Panc1 (cell line): ENCODE measurements at regions not wholly inside any gene's neighbourhood (a gene's known extent, or its start where the extent isn't known, plus 50 kb on each side); places are given as distances from the start of the nearest gene placed in this dataset.

Source experiments
- ATAC-seq: fragments of 200-7000 bp; cut with Tn5 transposase; 2 replicates; pipeline ENCODE4 v1.9.1; 2020; ENCODE audit warnings: mild to moderate bottlenecking, moderate library complexity
- BruUV-seq: library from RNA; stranded (reverse); fragments of 400-500 nt; replicated peaks from 2 replicates; lab custom pipeline; 2021; lab: Mats Ljungman, UMichigan
- CTCF ChIA-PET: fragments of 300-600 bp; sonication (Branson Sonifier 250); formaldehyde crosslinking; loops from one replicate; lab custom pipeline; 2022; ENCODE audit warnings: antibody characterized with exemption; lab: Charles Lee
- POLR2A ChIA-PET: fragments of 300-600 bp; sonication (Branson Sonifier 250); formaldehyde crosslinking; loops from one replicate; lab custom pipeline; 2022; ENCODE audit warnings: antibody characterized with exemption; lab: Charles Lee
- DNase-seq: peaks from one replicate; pipeline ENCODE4 v3.0.0-alpha.2; 2010; ENCODE audit warnings: low read depth, low spot score
- H3K27ac ChIP-seq: 2 replicates; pipeline ENCODE4 v1.5.1; 2011; ENCODE audit warnings: mild to moderate bottlenecking, low read length, inconsistent platforms
- H3K27me3 ChIP-seq: fragments of 200-500 bp; sonication (Bioruptor generic); 2 replicates; pipeline ENCODE4 v1.6.0; 2014; ENCODE audit warnings: low read length, inconsistent platforms; ENCODE audit not compliant: control insufficient read depth, insufficient read depth
- H3K36me3 ChIP-seq: fragments of 200-500 bp; sonication (Bioruptor generic); 2 replicates; pipeline ENCODE4 v1.5.1; 2014; ENCODE audit warnings: inconsistent platforms, mild to moderate bottlenecking, low read length, moderate library complexity; ENCODE audit not compliant: control insufficient read depth, insufficient read depth
- H3K4me1 ChIP-seq: 2 replicates; pipeline ENCODE4 v1.5.1; 2011; ENCODE audit warnings: inconsistent platforms, mild to moderate bottlenecking, low read length, moderate library complexity; ENCODE audit not compliant: control insufficient read depth, insufficient read depth
- H3K4me3 ChIP-seq, 2 experiments: 2 replicates each; pipeline ENCODE4 v1.5.1; 2011 to 2012; ENCODE audit warnings: low read depth in 2 of 2, low read length in 2 of 2, mild to moderate bottlenecking in 2 of 2, inconsistent platforms in 1 of 2, moderate library complexity in 1 of 2
- H3K9me3 ChIP-seq: fragments of 200-500 bp; sonication (Bioruptor generic); 2 replicates; pipeline ENCODE4 v1.5.1; 2014; ENCODE audit warnings: low read depth, mild to moderate bottlenecking, inconsistent platforms, low read length, moderate library complexity; ENCODE audit not compliant: control insufficient read depth, insufficient read depth
- POLR2AphosphoS5 ChIP-seq: IDR thresholded peaks from 2 replicates; pipeline ENCODE4 v1.6.1; 2012; ENCODE audit warnings: mild to moderate bottlenecking, low read depth, low read length, moderate library complexity
- SIN3A ChIP-seq: IDR thresholded peaks from 2 replicates; pipeline ENCODE4 v1.6.1; 2012; ENCODE audit warnings: low read depth, mild to moderate bottlenecking, low read length, moderate library complexity, borderline replicate concordance; ENCODE audit not compliant: insufficient read depth
- TCF7L2 ChIP-seq: IDR thresholded peaks from 2 replicates; pipeline ENCODE4 v1.6.1; 2011; ENCODE audit warnings: mild to moderate bottlenecking, low read depth, low read length, inconsistent platforms
- in situ Hi-C: cut with HindIII; loops from 2 replicates; pipeline ENCODE4 v1.10.0; 2016; ENCODE audit warnings: low sequenced_read_pairs, low pct_unique_long_range_greater_than_20kb
- intact Hi-C: fragments of 100-400 bp; cut with micrococcal nuclease; formaldehyde crosslinking; loops from one replicate; pipeline ENCODE4 v1.10.0; 2022; ENCODE audit not compliant: unreplicated experiment
- TF ChIP-seq, protein P1 (sequence below): fragments of 450-650 bp; IDR thresholded peaks from 2 replicates; pipeline ENCODE4 v1.5.1; 2017; ENCODE audit warnings: mild to moderate bottlenecking
- TF ChIP-seq, protein P2 (sequence below), 2 experiments: IDR thresholded peaks; 2 replicates each; pipeline ENCODE4 v1.6.1; 2011 to 2012; ENCODE audit warnings: low read depth in 2 of 2, control low read depth in 1 of 2, low read length in 1 of 2, mild to moderate bottlenecking in 1 of 2, moderate library complexity in 1 of 2; ENCODE audit not compliant: insufficient read depth in 1 of 2

DNA sequence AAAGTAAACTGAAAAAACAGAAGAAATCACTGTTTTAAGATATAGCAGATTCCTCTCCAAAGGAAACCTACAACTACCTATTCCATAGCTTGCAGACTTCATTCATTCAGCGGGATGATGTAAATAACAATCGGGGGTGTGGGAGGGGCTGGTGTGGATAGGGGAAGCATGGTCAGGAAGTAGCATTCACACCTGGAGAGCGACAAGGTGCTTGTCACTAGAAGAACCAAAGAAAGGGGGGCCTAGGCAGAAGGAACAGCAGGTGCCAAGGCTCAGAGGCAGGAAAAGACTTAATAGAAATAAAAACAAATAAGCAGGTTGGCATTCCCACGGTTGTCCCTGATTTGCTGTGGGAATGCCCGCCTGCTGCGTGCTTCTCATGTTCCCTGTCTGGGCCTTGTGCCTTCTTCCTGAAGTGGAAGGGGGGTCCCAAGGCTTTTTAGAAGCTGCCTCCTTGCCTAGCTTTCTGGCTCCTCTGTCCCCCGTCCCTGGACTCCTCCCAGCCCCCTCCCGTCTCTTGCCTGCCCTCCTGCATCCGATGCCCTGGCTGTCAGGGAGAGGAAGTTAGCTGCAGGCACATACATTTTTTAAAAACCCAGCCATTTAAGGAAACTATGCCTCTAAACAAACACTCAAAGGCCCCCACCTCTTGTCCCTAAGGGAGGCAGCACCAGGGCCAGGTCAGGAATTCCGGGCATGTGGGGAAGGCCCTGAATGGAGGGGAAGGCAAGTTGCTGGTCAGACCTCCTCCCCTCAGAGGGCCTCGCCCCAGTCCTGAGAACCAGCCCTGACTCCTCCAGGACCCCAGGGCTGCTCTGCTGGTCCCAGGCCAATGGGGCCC lies 54.7 kb upstream of the PRDM11 start:
- intact Hi-C loops: no loop called here
- Histone ChIP-seq H3K4me1 (no peaks in the 10 kb centered on the region), H3K9me3 (no peaks in the 10 kb centered on the region), H3K27ac (no peak overlapping the region), H3K4me3 (no peak overlapping the region), H3K27me3 (no peaks in the 10 kb centered on the region), H3K36me3 (no peaks in the 10 kb centered on the region)
- POLR2A ChIA-PET: no interaction called here
- in situ Hi-C loops: no loop called here
- no peak for ATAC-seq
- CTCF ChIA-PET: no interaction called here
- no peak for DNase-seq
- BruUV-seq: no TSS peak
- TF ChIP-seq SIN3A (no peak), POLR2AphosphoS5 (no peak), TCF7L2 (no peak)
- TF ChIP-seq, protein P1, sequence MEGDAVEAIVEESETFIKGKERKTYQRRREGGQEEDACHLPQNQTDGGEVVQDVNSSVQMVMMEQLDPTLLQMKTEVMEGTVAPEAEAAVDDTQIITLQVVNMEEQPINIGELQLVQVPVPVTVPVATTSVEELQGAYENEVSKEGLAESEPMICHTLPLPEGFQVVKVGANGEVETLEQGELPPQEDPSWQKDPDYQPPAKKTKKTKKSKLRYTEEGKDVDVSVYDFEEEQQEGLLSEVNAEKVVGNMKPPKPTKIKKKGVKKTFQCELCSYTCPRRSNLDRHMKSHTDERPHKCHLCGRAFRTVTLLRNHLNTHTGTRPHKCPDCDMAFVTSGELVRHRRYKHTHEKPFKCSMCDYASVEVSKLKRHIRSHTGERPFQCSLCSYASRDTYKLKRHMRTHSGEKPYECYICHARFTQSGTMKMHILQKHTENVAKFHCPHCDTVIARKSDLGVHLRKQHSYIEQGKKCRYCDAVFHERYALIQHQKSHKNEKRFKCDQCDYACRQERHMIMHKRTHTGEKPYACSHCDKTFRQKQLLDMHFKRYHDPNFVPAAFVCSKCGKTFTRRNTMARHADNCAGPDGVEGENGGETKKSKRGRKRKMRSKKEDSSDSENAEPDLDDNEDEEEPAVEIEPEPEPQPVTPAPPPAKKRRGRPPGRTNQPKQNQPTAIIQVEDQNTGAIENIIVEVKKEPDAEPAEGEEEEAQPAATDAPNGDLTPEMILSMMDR: no peak
- TF ChIP-seq, protein P2, sequence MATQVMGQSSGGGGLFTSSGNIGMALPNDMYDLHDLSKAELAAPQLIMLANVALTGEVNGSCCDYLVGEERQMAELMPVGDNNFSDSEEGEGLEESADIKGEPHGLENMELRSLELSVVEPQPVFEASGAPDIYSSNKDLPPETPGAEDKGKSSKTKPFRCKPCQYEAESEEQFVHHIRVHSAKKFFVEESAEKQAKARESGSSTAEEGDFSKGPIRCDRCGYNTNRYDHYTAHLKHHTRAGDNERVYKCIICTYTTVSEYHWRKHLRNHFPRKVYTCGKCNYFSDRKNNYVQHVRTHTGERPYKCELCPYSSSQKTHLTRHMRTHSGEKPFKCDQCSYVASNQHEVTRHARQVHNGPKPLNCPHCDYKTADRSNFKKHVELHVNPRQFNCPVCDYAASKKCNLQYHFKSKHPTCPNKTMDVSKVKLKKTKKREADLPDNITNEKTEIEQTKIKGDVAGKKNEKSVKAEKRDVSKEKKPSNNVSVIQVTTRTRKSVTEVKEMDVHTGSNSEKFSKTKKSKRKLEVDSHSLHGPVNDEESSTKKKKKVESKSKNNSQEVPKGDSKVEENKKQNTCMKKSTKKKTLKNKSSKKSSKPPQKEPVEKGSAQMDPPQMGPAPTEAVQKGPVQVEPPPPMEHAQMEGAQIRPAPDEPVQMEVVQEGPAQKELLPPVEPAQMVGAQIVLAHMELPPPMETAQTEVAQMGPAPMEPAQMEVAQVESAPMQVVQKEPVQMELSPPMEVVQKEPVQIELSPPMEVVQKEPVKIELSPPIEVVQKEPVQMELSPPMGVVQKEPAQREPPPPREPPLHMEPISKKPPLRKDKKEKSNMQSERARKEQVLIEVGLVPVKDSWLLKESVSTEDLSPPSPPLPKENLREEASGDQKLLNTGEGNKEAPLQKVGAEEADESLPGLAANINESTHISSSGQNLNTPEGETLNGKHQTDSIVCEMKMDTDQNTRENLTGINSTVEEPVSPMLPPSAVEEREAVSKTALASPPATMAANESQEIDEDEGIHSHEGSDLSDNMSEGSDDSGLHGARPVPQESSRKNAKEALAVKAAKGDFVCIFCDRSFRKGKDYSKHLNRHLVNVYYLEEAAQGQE (IDR thresholded peaks at IDR 0.05; ENCODE audit: insufficient read depth in 1 of 2, low read depth in 2 of 2, low read length in 1 of 2): no peak

DNA sequence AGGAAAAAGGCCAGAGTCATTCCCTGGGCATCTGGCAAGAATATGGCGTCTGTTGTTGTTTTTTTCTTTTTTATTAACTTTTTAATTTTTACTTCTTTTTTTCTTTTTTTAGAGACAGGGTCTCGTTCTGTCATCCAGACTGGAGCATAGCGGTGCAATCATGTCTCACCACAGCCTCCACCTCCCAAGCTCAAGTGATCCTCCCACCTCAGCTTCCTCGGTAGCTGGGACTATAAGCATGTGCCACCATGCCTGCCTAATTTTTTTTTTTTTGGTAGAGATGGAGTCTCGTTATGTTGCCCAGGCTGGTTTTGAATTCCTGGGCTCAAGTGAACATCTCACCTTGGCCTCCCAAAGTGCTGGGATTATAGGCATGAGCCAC lies 54.0 kb upstream of the PRDM11 start:
- DNase-seq (no peak), ATAC-seq (no peak)
- no peak for TF ChIP-seq POLR2AphosphoS5
- TF ChIP-seq, protein P2 (IDR thresholded peaks at IDR 0.05; ENCODE audit: insufficient read depth in 1 of 2, low read depth in 2 of 2, low read length in 1 of 2): no peak
- TF ChIP-seq TCF7L2: no peak
- no peak for TF ChIP-seq SIN3A
- TF ChIP-seq, protein P1: no peak
- Histone ChIP-seq H3K36me3 (no peaks in the 10 kb centered on the region), H3K9me3 (no peaks in the 10 kb centered on the region), H3K27ac (no peak overlapping the region), H3K27me3 (no peaks in the 10 kb centered on the region), H3K4me3 (no peak overlapping the region), H3K4me1 (no peaks in the 10 kb centered on the region)
- in situ Hi-C loops (no loop called here), intact Hi-C loops (no loop called here)
- CTCF ChIA-PET: no interaction called here
- POLR2A ChIA-PET: no interaction called here
- BruUV-seq: no TSS peak
